BLaER1 treated with 17β-estradiol and CSF1 and Interleukin-3, amounts not matched to agents 10 nM and 100 nM (cell line): ENCODE measurements at regions not wholly inside any gene's neighbourhood (a gene's known extent, or its start where the extent isn't known, plus 50 kb on each side); places are given as distances from the start of the nearest gene placed in this dataset.

ENCODE experiments used
- H3K27ac ChIP-seq, 11 experiments: shearing (Covaris generic); formaldehyde crosslinking; 2 replicates each; pipeline ENCODE4 v1.8.1; 2022
- H3K27me3 ChIP-seq, 11 experiments: shearing (Covaris generic); formaldehyde crosslinking; 2 replicates each; pipeline ENCODE4 v1.8.1; 2022
- H3K36me3 ChIP-seq, 11 experiments: shearing (Covaris generic); formaldehyde crosslinking; 2 replicates each; pipeline ENCODE4 v1.8.1; 2022
- H3K4me1 ChIP-seq, 10 experiments: shearing (Covaris generic); formaldehyde crosslinking; 2 replicates each; pipeline ENCODE4 v1.8.1; 2022
- H3K4me2 ChIP-seq, 11 experiments: shearing (Covaris generic); formaldehyde crosslinking; 2 replicates each; pipeline ENCODE4 v1.8.1; 2022
- H3K4me3 ChIP-seq, 10 experiments: shearing (Covaris generic); formaldehyde crosslinking; 2 replicates each; pipeline ENCODE4 v1.8.1; 2022
- H3K9ac ChIP-seq, 11 experiments: shearing (Covaris generic); formaldehyde crosslinking; 2 replicates each; pipeline ENCODE4 v1.8.1; 2022
- H3K9me3 ChIP-seq, 11 experiments: shearing (Covaris generic); formaldehyde crosslinking; replicated peaks in 1 of 11; 2 replicates each; pipeline ENCODE4 v1.8.1; 2022
- H4K20me1 ChIP-seq, 11 experiments: shearing (Covaris generic); formaldehyde crosslinking; 2 replicates each; pipeline ENCODE4 v1.8.1; 2022
- Cebpa-rat ChIP-seq, 11 experiments: shearing (Covaris generic); IDR thresholded peaks; 2 replicates each; pipeline ENCODE4 v1.8.1; 2022

DNA sequence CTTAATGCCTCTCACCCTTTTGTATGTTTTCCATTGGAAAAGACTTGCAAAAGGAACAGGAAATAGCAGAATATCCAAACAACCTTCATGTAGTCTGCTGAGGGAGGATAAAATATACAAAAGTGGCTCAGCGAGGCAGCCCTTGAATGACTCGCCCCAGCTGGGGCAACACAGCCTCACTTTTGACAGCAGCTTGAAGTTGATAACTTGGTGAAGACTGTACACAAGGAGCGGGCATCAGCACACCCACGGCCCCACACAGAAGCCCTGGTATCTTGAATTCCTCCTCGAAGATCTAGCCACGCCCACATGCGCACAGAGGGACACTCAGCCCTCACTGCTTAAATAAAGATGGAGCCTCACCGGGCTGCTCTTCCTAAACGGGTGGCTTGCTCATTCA lies 161.0 kb downstream of the IRS1 start:
- Histone ChIP-seq H3K36me3 (no peaks in the 10 kb centered on the region), H3K4me2 (no peak overlapping the region), H3K9ac (no peak overlapping the region), H3K9me3 (peaks cover 9 to 25% (median 20%) of the 10 kb centered on the region in 11 experiments), H4K20me1 (peaks cover 0 to under 1% (median 0%) of the 10 kb centered on the region in 11 experiments; a peak in 1 of 22 replicates), H3K4me1 (peaks cover 0 to 6% (median 0%) of the 10 kb centered on the region in 10 experiments; a peak in 2 of 20 replicates), H3K27ac (no peak overlapping the region), H3K27me3 (peaks cover 0 to 59% (median 0%) of the 10 kb centered on the region in 11 experiments; a peak in 8 of 22 replicates), H3K4me3 (no peak overlapping the region)
- no peak for TF ChIP-seq Cebpa-rat (IDR thresholded peaks at IDR 0.05)

DNA sequence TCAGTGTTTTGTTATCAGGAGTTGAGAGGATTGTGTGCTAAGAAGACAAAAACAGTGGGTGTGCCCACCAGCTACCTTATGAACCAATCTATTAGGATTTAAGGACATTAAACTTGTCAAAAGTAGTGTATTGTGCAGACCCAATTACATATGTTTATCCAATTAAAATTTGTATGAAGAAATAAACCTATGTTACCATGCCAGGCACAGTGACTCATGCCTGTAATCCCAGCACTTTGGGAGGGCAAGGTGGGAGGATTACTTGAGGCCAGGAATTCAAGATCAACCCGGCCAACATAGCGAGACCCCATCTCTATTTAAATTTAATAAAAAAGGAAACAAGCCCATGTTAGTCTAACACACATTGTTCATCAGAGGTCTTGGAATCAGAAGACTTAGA lies 162.2 kb downstream of the IRS1 start:
- H4K20me1 ChIP-seq, result no peaks in the 10 kb centered on the region
- H3K4me2 ChIP-seq, result 0 out of 22 replicates have a peak overlapping the region, but pooled peaks of 1 of the 11 experiments have one; percentile 16
- H3K4me3 ChIP-seq, result no peak overlapping the region
- no peaks in the 10 kb centered on the region for H3K36me3 ChIP-seq
- peaks cover 0 to 47% (median 0%) of the 10 kb centered on the region in 11 experiments; a peak in 7 of 22 replicates for H3K27me3 ChIP-seq
- no peak overlapping the region for H3K9ac ChIP-seq
- peaks cover 9 to 25% (median 20%) of the 10 kb centered on the region in 11 experiments for H3K9me3 ChIP-seq
- H3K27ac ChIP-seq, result no peak overlapping the region
- H3K4me1 ChIP-seq, result peaks cover 0 to 6% (median 0%) of the 10 kb centered on the region in 10 experiments; a peak in 2 of 20 replicates
- no peak for TF ChIP-seq Cebpa-rat (IDR thresholded peaks at IDR 0.05)

DNA sequence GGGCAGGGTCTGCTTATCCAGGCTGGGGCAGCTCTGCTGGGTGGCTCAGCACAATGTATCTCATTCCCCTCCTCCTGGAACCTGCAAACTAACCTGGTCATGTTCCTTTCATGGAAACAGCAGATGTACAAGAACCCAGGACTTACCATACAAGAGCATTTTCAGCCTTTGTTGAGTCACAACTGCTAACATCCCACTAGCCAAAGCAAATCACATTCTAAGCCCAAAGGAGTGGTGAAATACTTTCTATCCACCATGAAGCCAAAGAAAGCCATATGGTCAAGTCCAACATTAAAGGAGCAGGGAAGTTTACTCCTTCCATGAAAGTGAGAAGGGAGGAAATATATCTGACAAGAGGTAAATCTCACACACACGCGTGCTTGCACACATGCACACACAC lies 163.0 kb downstream of the IRS1 start:
- no peak overlapping the region for H3K27ac ChIP-seq
- peaks cover 9 to 25% (median 20%) of the 10 kb centered on the region in 11 experiments for H3K9me3 ChIP-seq
- 0 out of 22 replicates have a peak overlapping the region, but pooled peaks of 1 of the 11 experiments have one; percentile 16 for H3K4me2 ChIP-seq
- H4K20me1 ChIP-seq, result no peaks in the 10 kb centered on the region
- peaks cover 0 to 6% (median 0%) of the 10 kb centered on the region in 10 experiments; a peak in 2 of 20 replicates for H3K4me1 ChIP-seq
- no peak for TF ChIP-seq Cebpa-rat (IDR thresholded peaks at IDR 0.05)
- H3K27me3 ChIP-seq, result peaks cover 0 to 39% (median 0%) of the 10 kb centered on the region in 11 experiments; a peak in 5 of 22 replicates
- H3K36me3 ChIP-seq, result no peaks in the 10 kb centered on the region
- no peak overlapping the region for H3K9ac ChIP-seq
- H3K4me3 ChIP-seq, result no peak overlapping the region

DNA sequence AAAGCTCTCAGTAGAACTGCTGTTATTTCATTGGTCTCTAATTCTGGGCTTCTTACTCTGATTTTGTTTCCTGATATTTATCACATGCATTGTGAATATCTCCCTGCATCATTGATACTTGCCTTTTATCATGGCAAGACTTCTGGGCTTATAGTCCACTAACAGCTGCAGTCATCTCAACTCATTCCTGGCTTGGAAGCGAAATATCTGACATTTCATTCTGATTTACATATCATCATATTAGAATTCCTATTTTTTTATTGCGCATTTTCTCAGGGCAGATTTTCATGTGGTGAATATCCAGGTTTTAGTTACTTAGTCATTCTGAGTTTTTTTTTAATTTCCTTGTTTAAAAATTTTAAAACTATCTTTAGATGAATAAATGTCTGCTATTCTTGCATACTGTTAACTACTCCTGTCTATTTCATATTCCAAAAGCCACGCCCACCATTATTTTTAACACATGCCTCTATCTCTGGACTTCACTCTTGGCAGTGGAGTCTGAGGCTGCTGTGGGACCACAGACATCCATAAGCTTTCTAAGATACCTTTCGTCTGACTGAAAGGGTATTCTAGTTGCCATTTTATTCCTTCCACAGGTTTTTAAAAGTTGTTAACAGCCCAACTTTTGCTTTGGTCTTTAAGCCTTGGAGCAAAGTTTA lies 164.5 kb downstream of the IRS1 start:
- H3K9ac ChIP-seq, result no peak overlapping the region
- TF ChIP-seq Cebpa-rat (IDR thresholded peaks at IDR 0.05), result no peak
- H3K27me3 ChIP-seq, result peaks cover 0 to 26% (median 0%) of the 10 kb centered on the region in 11 experiments; a peak in 3 of 22 replicates
- no peak overlapping the region for H3K4me3 ChIP-seq
- H4K20me1 ChIP-seq, result no peaks in the 10 kb centered on the region
- peaks cover 0 to 15% (median 7%) of the 10 kb centered on the region in 11 experiments; a peak in 21 of 22 replicates for H3K9me3 ChIP-seq
- no peak overlapping the region for H3K27ac ChIP-seq
- no peaks in the 10 kb centered on the region for H3K36me3 ChIP-seq
- no peak overlapping the region for H3K4me2 ChIP-seq
- peaks cover 0 to 6% (median 0%) of the 10 kb centered on the region in 10 experiments; a peak in 2 of 20 replicates for H3K4me1 ChIP-seq

DNA sequence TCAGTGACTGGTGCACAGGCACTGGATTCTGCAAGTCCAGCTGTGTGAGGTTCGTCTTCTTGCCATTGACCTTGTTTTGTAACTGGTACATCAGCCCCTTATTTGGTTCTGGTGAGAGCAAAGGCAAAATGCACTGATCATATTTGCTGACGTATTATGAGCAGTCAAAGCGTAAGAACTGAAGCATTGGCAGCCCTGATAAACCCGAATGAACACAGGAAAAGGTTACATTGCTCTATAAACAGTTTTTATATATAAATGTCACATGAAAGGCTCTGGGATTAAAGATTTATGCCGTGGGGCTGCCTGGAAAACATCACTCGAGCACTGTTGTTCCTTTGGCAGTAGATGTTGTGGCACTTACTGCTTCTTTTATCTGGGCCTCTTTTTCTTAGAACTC lies 167.9 kb downstream of the IRS1 start:
- H3K9ac ChIP-seq, result no peak overlapping the region
- H3K9me3 ChIP-seq, result peaks cover 0 to 9% (median 0%) of the 10 kb centered on the region in 11 experiments; a peak in 5 of 22 replicates
- H3K36me3 ChIP-seq, result no peaks in the 10 kb centered on the region
- TF ChIP-seq Cebpa-rat (IDR thresholded peaks at IDR 0.05), result no peak
- H3K27ac ChIP-seq, result no peak overlapping the region
- H3K4me1 ChIP-seq, result peaks cover 0 to under 1% (median 0%) of the 10 kb centered on the region in 10 experiments; a peak in 1 of 20 replicates
- H3K27me3 ChIP-seq, result peaks cover 0 to 6% (median 0%) of the 10 kb centered on the region in 11 experiments; a peak in 2 of 22 replicates
- no peak overlapping the region for H3K4me2 ChIP-seq
- H4K20me1 ChIP-seq, result no peaks in the 10 kb centered on the region
- H3K4me3 ChIP-seq, result no peak overlapping the region

DNA sequence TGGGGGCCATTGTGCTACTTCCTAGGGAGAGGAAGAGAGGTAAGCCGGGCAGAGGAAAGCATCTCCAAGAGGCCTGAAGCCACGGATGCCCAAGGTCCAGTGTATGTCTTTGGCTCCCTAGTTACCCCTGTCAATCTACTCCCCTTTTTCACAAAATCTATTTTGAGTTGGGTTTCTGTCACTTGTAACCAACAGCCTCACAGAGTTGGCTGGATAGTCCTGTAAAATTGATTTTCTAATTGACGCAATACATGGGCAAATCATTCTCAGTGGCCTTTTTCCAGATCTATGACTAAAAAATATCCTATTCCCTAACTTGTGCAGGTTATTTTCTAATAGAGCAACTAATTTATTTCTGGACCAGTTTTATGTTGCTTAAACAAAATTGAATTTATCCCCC lies 168.4 kb downstream of the IRS1 start:
- no peak overlapping the region for H3K4me2 ChIP-seq
- H4K20me1 ChIP-seq, result no peaks in the 10 kb centered on the region
- peaks cover 0 to 9% (median 0%) of the 10 kb centered on the region in 11 experiments; a peak in 5 of 22 replicates for H3K9me3 ChIP-seq
- H3K27ac ChIP-seq, result no peak overlapping the region
- H3K4me3 ChIP-seq, result no peak overlapping the region
- H3K36me3 ChIP-seq, result no peaks in the 10 kb centered on the region
- no peak for TF ChIP-seq Cebpa-rat (IDR thresholded peaks at IDR 0.05)
- H3K9ac ChIP-seq, result no peak overlapping the region
- H3K27me3 ChIP-seq, result peaks cover 0 to 6% (median 0%) of the 10 kb centered on the region in 11 experiments; a peak in 1 of 22 replicates
- H3K4me1 ChIP-seq, result no peaks in the 10 kb centered on the region

DNA sequence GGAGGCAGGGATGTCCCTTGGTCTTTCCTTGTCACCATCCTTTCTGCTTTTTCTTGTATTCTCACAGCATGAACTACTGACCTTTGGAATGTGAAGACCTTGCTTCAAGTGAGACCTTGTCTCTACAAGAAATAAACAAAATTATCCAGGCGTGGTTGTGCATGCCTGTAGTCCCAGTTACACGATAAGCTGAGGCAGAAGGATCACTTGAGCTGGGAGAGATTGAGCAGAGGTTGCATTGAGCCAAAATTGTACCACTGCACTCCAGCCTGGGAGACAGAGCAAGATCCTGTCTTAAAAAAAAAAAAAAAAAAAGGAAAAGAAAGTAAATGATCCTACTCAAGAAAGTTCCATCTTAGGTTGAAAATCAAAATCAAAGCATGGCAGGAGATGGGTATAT lies 173.7 kb downstream of the IRS1 start:
- Histone ChIP-seq H3K4me1 (no peaks in the 10 kb centered on the region), H3K27ac (no peak overlapping the region), H3K9ac (no peak overlapping the region), H3K9me3 (peaks cover 0 to 15% (median 0%) of the 10 kb centered on the region in 11 experiments; a peak in 5 of 22 replicates), H3K4me3 (no peak overlapping the region), H3K36me3 (no peaks in the 10 kb centered on the region), H3K27me3 (peaks cover 0 to 2% (median 0%) of the 10 kb centered on the region in 11 experiments; a peak in 1 of 22 replicates), H3K4me2 (no peak overlapping the region), H4K20me1 (no peaks in the 10 kb centered on the region)
- no peak for TF ChIP-seq Cebpa-rat (IDR thresholded peaks at IDR 0.05)

DNA sequence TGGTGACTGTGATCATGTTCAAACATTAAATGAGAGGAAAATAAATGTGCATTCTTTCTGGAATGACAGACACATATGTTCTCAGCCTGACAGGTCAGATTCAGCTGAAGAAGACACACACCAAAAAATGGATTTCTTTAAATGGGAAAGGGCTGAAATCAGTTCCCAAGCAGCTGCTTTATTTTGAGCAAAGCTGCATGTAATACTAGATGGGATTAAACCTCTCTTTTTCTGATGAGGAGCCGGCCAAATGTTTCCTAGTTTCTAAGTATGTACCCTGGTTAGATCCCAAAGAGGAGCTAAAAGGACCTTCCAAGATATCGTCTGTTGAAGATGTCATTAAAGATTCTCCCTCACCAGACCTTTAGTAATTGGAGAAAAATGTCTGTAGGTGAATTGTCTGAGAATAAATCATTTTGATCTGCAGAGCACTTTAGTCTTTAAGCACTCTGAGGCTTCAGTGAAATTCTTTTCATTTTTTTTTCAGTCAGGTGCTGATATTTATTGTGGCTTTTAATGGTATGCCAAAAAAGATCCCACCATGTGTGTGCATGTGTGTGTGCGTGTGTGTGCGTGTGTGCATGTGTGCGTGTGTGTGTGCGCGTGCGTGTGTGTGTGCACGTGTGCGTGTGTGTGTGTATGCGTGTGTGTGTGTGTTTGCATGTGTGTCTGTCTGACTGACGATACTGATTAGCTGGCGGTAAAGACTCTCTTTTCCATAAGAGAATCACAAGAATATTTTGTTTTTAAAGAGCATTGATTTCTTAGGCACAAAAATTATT lies 175.8 kb downstream of the IRS1 start:
- no peaks in the 10 kb centered on the region for H3K4me1 ChIP-seq
- H3K27ac ChIP-seq, result no peak overlapping the region
- no peaks in the 10 kb centered on the region for H3K36me3 ChIP-seq
- H3K4me3 ChIP-seq, result no peak overlapping the region
- peaks cover 0 to 2% (median 0%) of the 10 kb centered on the region in 11 experiments; a peak in 1 of 22 replicates for H3K27me3 ChIP-seq
- no peak for TF ChIP-seq Cebpa-rat (IDR thresholded peaks at IDR 0.05)
- no peak overlapping the region for H3K4me2 ChIP-seq
- H4K20me1 ChIP-seq, result no peaks in the 10 kb centered on the region
- peaks cover 0 to 15% (median 0%) of the 10 kb centered on the region in 11 experiments; a peak in 5 of 22 replicates for H3K9me3 ChIP-seq
- H3K9ac ChIP-seq, result no peak overlapping the region

DNA sequence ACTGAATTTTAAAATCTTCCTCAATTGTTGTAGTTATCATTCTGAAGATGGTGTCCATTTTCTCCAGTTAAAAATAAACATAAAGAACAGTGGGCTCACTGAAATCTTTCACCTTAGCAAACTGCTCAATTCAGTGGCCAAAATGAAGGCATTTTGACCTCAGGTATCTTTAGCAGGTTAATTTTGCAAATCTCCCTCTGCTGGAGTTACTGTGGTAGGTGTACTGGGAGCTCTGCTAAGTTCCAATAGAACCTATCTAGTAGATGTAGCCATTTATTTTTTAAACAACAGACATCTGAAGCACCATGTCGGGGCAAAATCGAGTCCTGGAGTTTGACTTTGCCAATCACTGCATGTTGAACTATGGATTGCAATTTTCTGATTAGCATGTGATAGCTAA lies 177.1 kb downstream of the IRS1 start:
- Histone ChIP-seq H3K4me1 (no peaks in the 10 kb centered on the region), H3K27me3 (no peaks in the 10 kb centered on the region), H3K4me2 (no peak overlapping the region), H3K9me3 (peaks cover 0 to 15% (median 0%) of the 10 kb centered on the region in 11 experiments; a peak in 3 of 22 replicates), H4K20me1 (no peaks in the 10 kb centered on the region), H3K9ac (no peak overlapping the region), H3K4me3 (no peak overlapping the region), H3K36me3 (no peaks in the 10 kb centered on the region), H3K27ac (no peak overlapping the region)
- TF ChIP-seq Cebpa-rat (IDR thresholded peaks at IDR 0.05), result no peak
